HG02943 (cell line): ENCODE measurements at regions not wholly inside any gene's neighbourhood (a gene's known extent, or its start where the extent isn't known, plus 50 kb on each side); places are given as distances from the start of the nearest gene placed in this dataset.

Experiments
- ATAC-seq: cut with Tn5 transposase; IDR thresholded peaks from one replicate; pipeline ENCODE4 v1.9.1; 2021; ENCODE audit warnings: mild to moderate bottlenecking, low read depth, moderate library complexity; ENCODE audit not compliant: unreplicated experiment

DNA sequence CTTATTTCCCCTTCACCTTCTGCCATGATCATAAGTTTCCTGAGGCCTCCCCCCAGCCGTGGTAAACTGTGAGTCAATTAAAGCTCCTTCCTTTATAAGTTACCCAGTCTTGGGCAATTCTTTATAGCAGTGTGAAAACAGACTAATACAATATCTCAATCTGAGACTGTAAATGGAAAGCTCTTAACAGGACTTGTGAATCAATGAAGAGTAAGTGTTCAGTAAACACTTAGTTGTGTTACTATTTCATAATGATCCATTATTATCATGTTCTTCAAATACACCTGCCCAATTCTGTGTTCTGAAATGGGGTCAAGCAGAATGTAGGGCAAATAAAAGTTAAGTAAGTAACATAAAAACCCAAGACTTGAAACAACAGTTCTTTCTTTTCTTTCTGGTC is 266.2 kb downstream of the TENT5A start:
- ATAC-seq, result no peak

- ATAC-seq, result no peak
Observed at GRCh38 chr6:81485395-81485794, 267.1 kb downstream of the TENT5A start.

GRCh38 chr6:81484251-81484650 is 268.2 kb downstream of the TENT5A start:
- no peak for ATAC-seq

GRCh38 chr6:81480139-81480538 is 272.3 kb downstream of the TENT5A start:
- no peak for ATAC-seq

- no peak for ATAC-seq
Observed at GRCh38 chr6:81476881-81477280, 275.6 kb downstream of the TENT5A start.

- ATAC-seq, result no peak
Observed at GRCh38 chr6:81475646-81476045, 276.8 kb downstream of the TENT5A start.

- no peak for ATAC-seq
Observed at GRCh38 chr6:81465859-81466258, 286.6 kb downstream of the TENT5A start.

GRCh38 chr6:81456416-81456815 is 296.1 kb downstream of the TENT5A start:
- ATAC-seq, result no peak

- ATAC-seq, result no peak
Observed at GRCh38 chr6:81455641-81456040, 296.8 kb downstream of the TENT5A start.

DNA sequence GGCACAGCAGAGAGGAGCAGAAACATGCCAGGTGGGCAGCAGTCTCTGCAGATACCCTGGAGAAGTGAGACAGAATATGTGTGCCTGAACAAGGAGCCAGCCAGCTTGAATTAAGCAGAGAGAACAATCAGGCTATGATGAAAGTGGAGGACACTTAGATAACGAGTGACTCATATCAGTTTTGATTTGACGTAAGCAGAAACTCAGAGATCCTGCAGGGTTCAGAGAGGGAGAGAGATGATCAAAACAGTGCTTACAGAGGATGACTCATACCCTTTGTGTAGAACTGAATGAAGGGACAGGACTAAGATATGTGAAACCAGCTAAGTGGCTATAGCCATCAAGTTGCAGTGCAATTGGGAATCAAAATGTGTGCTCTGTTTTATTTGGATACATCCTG is 300.7 kb downstream of the TENT5A start:
- ATAC-seq, result no peak

DNA sequence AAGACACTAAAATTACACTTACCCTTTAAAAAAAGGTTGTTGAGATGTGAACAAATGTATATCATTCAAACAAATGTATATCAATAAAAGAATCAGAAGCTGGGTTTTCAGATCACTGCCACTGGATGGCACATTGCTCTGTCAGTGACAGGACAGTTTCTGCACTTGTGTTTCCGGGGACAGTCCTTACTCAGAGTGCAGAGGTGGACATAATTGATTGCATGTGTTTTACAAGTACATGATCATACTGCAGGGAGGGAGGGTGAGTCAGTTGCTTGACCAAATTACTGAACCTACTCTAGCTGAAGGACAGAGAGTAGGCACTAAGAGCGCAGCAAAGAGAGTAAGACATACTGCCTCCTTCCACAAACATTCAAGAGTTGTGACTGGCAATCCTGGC is 302.3 kb downstream of the TENT5A start:
- no peak for ATAC-seq

- no peak for ATAC-seq
Observed at GRCh38 chr6:81446509-81446908, 306.0 kb downstream of the TENT5A start.

GRCh38 chr6:81439417-81439816 is 313.1 kb downstream of the TENT5A start:
- no peak for ATAC-seq

DNA sequence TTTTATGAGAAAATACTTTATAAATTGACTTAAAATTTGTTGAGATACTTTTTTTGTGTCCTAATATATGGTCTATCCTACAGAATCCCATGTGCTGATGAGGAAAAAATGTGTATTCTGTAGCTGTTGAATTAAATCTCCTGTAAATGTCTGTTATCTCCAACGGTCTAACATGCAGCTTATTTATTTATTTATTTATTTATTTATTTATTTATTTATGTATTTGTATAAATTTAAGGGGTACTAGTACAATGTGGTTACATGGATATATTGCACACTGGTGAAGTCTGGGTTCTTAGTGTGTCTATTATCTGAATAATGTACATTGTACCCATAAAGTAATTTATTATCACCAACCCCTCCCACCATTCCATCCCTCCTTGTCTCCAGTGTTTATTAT is 315.5 kb downstream of the TENT5A start:
- ATAC-seq, result no peak

DNA sequence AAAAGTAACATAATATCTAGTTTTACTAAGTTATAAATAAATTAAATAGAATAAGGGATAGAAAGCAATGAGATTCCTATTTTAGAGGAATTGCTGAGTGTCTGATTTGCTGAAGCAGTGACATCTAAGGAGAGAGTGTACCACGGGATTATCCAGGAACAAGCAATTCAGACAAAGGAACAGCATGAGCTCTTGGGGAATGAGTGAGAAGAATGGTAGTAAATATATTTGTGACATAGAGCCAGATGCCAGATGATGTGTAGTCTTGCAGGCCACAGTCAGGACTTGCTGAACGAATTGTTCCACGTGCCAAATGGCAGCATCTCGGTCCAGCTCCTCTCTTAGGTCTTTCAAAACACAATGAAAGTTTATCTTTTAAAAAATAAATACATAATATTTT is 339.2 kb downstream of the TENT5A start:
- no peak for ATAC-seq

- no peak for ATAC-seq
Observed at GRCh38 chr6:81401970-81402690, 350.4 kb downstream of the TENT5A start.

DNA sequence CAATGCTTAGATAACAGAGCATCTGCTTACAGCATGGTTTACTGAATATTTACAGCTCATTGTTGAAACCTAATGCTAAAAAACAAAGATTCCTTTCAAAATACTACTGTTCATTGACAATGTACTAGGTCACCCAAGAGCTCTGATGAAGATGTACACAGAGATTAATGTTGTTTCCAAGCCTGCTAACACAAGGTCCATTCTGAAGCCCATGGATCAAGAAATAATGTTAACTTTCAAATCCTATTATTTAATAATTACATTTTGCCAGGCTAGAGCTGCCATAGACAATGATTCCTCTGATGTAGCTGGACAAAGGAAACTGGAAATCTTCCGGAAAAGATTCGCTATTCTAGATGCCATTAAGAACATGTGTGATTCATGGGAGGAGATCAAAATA is 355.6 kb downstream of the TENT5A start:
- no peak for ATAC-seq

DNA sequence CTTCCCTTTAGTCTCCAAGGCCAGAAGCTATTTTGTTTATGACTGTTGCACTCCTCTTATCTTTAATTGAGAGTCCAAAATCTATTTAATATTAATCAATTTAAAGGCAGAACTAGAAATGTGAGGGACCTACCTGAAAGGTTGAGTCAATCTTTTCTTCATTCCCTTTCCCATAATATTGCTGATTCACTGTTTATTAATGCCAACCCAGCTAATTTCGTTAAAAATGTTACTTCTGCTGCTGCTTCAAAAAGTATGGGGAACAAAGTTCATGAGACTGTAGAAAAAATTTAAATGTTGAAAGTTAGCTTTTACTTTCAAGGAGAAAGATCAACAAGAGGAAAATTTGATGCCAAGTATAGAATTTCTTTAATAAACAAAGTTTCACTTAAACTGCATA is 365.3 kb downstream of the TENT5A start:
- ATAC-seq, result no peak

GRCh38 chr6:81384921-81385320 is 367.6 kb downstream of the TENT5A start:
- no peak for ATAC-seq

- ATAC-seq, result no peak
Observed at GRCh38 chr6:81383472-81383871, 369.0 kb downstream of the TENT5A start.

- no peak for ATAC-seq
Observed at GRCh38 chr6:81382852-81383251, 369.6 kb downstream of the TENT5A start.

DNA sequence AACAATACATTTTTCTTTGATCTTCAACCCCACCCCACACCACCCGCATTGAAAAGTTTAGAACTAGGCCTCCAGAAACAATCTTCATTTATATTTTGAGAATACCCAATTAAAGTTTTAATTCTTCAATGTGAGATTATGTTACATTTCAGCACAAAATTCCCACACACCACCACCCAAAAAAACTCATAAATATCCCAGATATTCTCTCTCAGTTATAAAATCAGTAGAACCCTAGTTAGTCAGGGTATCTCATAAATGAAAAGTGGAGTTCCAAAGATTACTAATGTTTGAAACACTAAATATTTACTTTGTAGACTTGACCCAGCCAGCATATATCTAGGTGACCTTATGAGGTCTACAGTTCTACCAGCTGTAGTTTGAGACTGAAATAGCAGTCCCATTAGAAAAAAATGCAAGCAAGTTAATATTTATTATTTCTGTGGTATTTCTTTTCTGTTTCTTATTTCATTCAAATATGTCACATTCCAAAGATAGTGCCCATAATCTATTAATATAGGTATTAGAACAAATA is 371.0 kb downstream of the TENT5A start:
- no peak for ATAC-seq
